ENCODE measurements at regions not wholly inside any gene's neighbourhood (a gene's known extent, or its start where the extent isn't known, plus 50 kb on each side); places are given as distances from the start of the nearest gene placed in this dataset.
"Not testable (repeated sequence)": the region's sequence is repeated elsewhere in the genome, so short reads cannot be mapped to it uniquely, and the experiment has no call there.

DNA sequence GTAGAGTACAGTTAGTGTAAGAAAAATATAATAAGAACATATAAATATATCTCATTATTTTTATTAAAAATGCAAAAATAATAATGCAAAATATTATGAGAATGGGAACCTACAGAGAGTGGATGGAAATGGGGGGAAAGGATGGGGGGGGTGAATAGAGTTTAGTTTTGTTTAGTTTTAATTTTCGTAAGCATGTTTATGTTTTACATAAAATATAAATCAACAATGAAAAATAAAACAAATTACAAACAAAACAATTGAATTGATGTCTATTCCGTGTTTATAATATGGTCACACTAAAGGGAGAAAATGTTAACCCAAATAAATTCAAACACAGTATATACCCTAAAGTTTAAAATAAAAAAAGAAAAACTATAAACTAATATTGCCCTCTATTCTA lies 1717.4 kb upstream of the SPRY2 start:
- no peaks in the 10 kb centered on the region for H3K4me1 ChIP-seq (ENCODE audit: insufficient read depth, low read length, poor library complexity, severe bottlenecking)
- DNase-seq (ENCODE audit: low spot score), result no peak
- H3K27ac ChIP-seq (ENCODE audit: low read depth, low read length, poor library complexity, severe bottlenecking), result no peak overlapping the region
- no peaks in the 10 kb centered on the region for H3K79me2 ChIP-seq (ENCODE audit: insufficient read depth, low read depth, low read length)
- no peaks in the 10 kb centered on the region; the same call in 1 of the 2 replicates for H3K9me3 ChIP-seq (ENCODE audit: low read length)
- ChIA-PET POLR2A (no interaction called here), CTCF (ENCODE audit: unreplicated experiment) (no interaction called here)
- H4K20me1 ChIP-seq (ENCODE audit: insufficient read depth, low read length), result no peaks in the 10 kb centered on the region
- H3K36me3 ChIP-seq (ENCODE audit: insufficient read depth, low read length), result no peaks in the 10 kb centered on the region
- H2AFZ ChIP-seq (ENCODE audit: low read length), result no peak overlapping the region
- no peak overlapping the region for H3K4me2 ChIP-seq (ENCODE audit: low read length)
- no peak for TF ChIP-seq EZH2phosphoT487 (IDR thresholded peaks at IDR 0.05; ENCODE audit: borderline replicate concordance, low read depth, low read length)
- TF ChIP-seq, protein P1, sequence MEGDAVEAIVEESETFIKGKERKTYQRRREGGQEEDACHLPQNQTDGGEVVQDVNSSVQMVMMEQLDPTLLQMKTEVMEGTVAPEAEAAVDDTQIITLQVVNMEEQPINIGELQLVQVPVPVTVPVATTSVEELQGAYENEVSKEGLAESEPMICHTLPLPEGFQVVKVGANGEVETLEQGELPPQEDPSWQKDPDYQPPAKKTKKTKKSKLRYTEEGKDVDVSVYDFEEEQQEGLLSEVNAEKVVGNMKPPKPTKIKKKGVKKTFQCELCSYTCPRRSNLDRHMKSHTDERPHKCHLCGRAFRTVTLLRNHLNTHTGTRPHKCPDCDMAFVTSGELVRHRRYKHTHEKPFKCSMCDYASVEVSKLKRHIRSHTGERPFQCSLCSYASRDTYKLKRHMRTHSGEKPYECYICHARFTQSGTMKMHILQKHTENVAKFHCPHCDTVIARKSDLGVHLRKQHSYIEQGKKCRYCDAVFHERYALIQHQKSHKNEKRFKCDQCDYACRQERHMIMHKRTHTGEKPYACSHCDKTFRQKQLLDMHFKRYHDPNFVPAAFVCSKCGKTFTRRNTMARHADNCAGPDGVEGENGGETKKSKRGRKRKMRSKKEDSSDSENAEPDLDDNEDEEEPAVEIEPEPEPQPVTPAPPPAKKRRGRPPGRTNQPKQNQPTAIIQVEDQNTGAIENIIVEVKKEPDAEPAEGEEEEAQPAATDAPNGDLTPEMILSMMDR (conservative IDR thresholded peaks at IDR 0.05; ENCODE audit: low read length), result no peak
- no TSS peak for BruUV-seq (replicated peaks)
- H3K9me2 ChIP-seq (ENCODE audit: insufficient read depth, low read length), result no peaks in the 10 kb centered on the region
- intact Hi-C loops (cut with micrococcal nuclease; ENCODE audit: unreplicated experiment), result no loop called here
- no peak overlapping the region for H3K4me3 ChIP-seq (ENCODE audit: low read depth, low read length, poor library complexity, severe bottlenecking)

DNA sequence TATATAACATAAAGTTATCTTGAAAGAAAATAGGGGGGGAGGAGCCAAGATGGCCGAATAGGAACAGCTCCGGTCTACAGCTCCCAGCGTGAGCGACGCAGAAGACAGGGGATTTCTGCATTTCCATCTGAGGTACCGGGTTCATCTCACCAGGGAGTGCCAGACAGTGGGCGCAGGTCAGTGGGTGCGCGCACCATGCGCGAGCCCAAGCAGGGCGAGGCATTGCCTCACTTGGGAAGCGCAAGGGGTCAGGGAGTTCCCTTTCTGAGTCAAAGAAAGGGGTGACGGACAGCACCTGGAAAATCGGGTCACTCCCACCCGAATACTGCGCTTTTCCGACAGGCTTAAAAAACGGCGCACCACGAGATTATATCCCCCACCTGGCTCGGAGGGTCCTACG lies 1704.4 kb upstream of the SPRY2 start:
- intact Hi-C loops (cut with micrococcal nuclease; ENCODE audit: unreplicated experiment); H3K36me3 ChIP-seq (ENCODE audit: insufficient read depth, low read length); H3K9me2 ChIP-seq (ENCODE audit: insufficient read depth, low read length); H3K9me3 ChIP-seq (ENCODE audit: low read length); H3K4me1 ChIP-seq (ENCODE audit: insufficient read depth, low read length, poor library complexity, severe bottlenecking); CTCF ChIA-PET (ENCODE audit: unreplicated experiment); H3K27ac ChIP-seq (ENCODE audit: low read depth, low read length, poor library complexity, severe bottlenecking); H3K4me3 ChIP-seq (ENCODE audit: low read depth, low read length, poor library complexity, severe bottlenecking); H2AFZ ChIP-seq (ENCODE audit: low read length); BruUV-seq (replicated peaks); H3K4me2 ChIP-seq (ENCODE audit: low read length); H4K20me1 ChIP-seq (ENCODE audit: insufficient read depth, low read length); DNase-seq (ENCODE audit: low spot score); H3K79me2 ChIP-seq (ENCODE audit: insufficient read depth, low read depth, low read length); POLR2A ChIA-PET: not testable (repeated sequence)

DNA sequence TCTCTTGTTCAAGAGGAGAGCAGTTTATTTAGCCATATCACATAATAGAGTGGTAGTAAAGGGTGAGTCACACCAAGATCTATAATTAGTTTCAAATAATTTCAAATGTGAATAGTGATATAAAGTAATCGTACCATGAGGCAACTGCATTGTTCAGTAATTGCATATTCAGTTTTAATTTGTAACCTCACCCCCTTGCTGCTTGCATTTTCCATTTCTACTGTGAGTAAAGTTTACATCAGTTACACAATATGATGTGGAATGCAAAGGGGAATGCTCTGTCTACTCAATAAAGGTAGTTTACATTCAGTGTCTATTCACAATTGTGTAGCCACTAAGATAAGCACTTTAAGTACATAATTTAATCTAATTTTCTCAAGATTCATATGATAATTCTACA lies 1695.7 kb upstream of the SPRY2 start:
- Histone ChIP-seq H4K20me1 (ENCODE audit: insufficient read depth, low read length) (no peaks in the 10 kb centered on the region), H3K9me3 (ENCODE audit: low read length) (no peaks in the 10 kb centered on the region), H3K4me2 (ENCODE audit: low read length) (no peak overlapping the region), H3K79me2 (ENCODE audit: insufficient read depth, low read depth, low read length) (no peaks in the 10 kb centered on the region), H3K4me1 (ENCODE audit: insufficient read depth, low read length, poor library complexity, severe bottlenecking) (no peaks in the 10 kb centered on the region), H3K27ac (ENCODE audit: low read depth, low read length, poor library complexity, severe bottlenecking) (no peak overlapping the region), H3K4me3 (ENCODE audit: low read depth, low read length, poor library complexity, severe bottlenecking) (no peak overlapping the region), H3K36me3 (ENCODE audit: insufficient read depth, low read length) (no peaks in the 10 kb centered on the region), H3K9me2 (ENCODE audit: insufficient read depth, low read length) (no peaks in the 10 kb centered on the region), H2AFZ (ENCODE audit: low read length) (no peak overlapping the region)
- intact Hi-C loops (cut with micrococcal nuclease; ENCODE audit: unreplicated experiment), result no loop called here
- no TSS peak for BruUV-seq (replicated peaks)
- no peak for TF ChIP-seq EZH2phosphoT487 (IDR thresholded peaks at IDR 0.05; ENCODE audit: borderline replicate concordance, low read depth, low read length)
- CTCF ChIA-PET (ENCODE audit: unreplicated experiment), result no interaction called here
- POLR2A ChIA-PET, result no interaction called here
- no peak for DNase-seq (ENCODE audit: low spot score)

DNA sequence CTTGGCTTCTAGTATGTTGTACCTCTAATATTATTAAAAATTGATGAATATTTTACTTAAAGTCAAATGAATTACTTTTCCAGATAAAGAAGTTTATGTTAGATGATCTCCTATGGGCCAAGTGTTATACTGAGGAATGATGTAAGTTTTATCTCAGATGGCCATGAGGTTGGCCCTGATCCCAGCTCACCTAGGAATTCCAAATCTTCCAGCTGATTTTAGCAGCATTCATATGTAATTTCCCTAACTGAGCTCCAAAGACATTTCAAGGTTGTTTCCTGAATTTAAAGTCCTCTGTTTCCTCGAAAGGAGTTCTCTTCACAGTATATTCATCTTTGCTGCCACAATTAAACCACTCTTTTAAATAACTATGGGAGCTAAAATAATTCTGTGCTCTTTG lies 1670.4 kb upstream of the SPRY2 start:
- Histone ChIP-seq H3K9me3 (ENCODE audit: low read length) (peaks cover 4% of the 10 kb centered on the region; the same call in 1 of the 2 replicates), H3K4me1 (ENCODE audit: insufficient read depth, low read length, poor library complexity, severe bottlenecking) (no peaks in the 10 kb centered on the region), H3K27ac (ENCODE audit: low read depth, low read length, poor library complexity, severe bottlenecking) (no peak overlapping the region), H3K4me2 (ENCODE audit: low read length) (no peak overlapping the region), H2AFZ (ENCODE audit: low read length) (no peak overlapping the region), H3K79me2 (ENCODE audit: insufficient read depth, low read depth, low read length) (no peaks in the 10 kb centered on the region), H3K36me3 (ENCODE audit: insufficient read depth, low read length) (no peaks in the 10 kb centered on the region), H3K4me3 (ENCODE audit: low read depth, low read length, poor library complexity, severe bottlenecking) (no peak overlapping the region), H3K9me2 (ENCODE audit: insufficient read depth, low read length) (no peaks in the 10 kb centered on the region), H4K20me1 (ENCODE audit: insufficient read depth, low read length) (no peaks in the 10 kb centered on the region)
- ChIA-PET CTCF (ENCODE audit: unreplicated experiment) (no interaction called here), POLR2A (no interaction called here)
- BruUV-seq (replicated peaks), result no TSS peak
- intact Hi-C loops (cut with micrococcal nuclease; ENCODE audit: unreplicated experiment), result no loop called here
- TF ChIP-seq EZH2phosphoT487 (IDR thresholded peaks at IDR 0.05; ENCODE audit: borderline replicate concordance, low read depth, low read length), result no peak
- TF ChIP-seq, protein P1 (conservative IDR thresholded peaks at IDR 0.05; ENCODE audit: low read length), result no peak
- DNase-seq (ENCODE audit: low spot score), result no peak
